Activated CD4-positive, alpha-beta T cell treated with anti-CD3 and anti-CD28 coated beads, Interleukin-2, Interleukin-6, amounts not matched to agents 100 ng/mL and 50 ng/mL, durations not matched to agents 16 hours and 8 hours (primary cell): ENCODE measurements at regions not wholly inside any gene's neighbourhood (a gene's known extent, or its start where the extent isn't known, plus 50 kb on each side); places are given as distances from the start of the nearest gene placed in this dataset.
"Not testable (repeated sequence)": the region's sequence is repeated elsewhere in the genome, so short reads cannot be mapped to it uniquely, and the experiment has no call there.

Experiments
- DNase-seq: peaks from one replicate; pipeline ENCODE4 v3.0.0-alpha.2; 2020

- DNase-seq = no peak
Observed at GRCh38 chr13:60214213-60215055, 50.7 kb upstream of the DIAPH3 start.

DNA sequence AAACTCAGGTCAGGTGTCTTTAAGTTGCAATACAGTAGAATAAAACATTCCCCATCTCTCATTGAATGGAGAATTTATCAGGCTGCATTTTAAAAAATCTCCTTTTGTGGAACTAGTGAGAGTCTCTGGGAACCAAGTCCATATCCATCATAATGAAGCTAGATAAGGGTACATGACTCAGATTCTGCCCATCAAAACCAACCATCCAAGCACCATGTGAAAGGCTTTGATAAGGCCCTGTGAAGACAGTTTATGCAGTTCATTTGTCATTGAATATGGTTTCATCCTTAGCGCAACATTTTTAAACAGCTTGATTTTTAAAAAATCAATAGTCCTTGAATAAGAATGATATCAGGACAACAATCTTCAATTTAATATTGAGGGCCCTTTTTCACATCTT, 56.3 kb upstream of the DIAPH3 start:
- no peak for DNase-seq

DNA sequence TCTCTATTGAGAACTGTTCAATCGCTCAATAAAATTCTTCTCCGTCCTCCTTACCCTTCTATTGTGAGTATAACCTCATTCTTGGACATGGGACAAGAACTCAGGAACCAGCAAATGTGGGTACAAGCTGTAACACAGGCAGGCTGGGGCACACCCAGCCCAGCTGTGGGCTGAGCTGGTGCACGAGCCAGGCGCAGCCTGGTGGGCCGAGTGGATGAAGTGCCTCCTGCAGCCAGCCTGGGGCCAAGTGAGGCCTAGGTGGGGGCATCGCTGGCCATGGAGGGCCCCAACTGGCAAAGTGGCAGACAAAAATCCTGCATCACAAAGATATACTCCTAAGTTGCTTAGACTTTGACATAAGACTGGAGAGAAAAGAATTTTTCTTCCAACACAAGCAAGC, 57.9 kb upstream of the DIAPH3 start:
- no peak for DNase-seq

GRCh38 chr13:60226507-60226906, 62.8 kb upstream of the DIAPH3 start:
- DNase-seq = no peak

- DNase-seq = no peak
Observed at GRCh38 chr13:60227158-60227557, 63.4 kb upstream of the DIAPH3 start.

- DNase-seq = peak; percentile 24
Observed at GRCh38 chr13:60229708-60230272, 66.1 kb upstream of the DIAPH3 start.

DNA sequence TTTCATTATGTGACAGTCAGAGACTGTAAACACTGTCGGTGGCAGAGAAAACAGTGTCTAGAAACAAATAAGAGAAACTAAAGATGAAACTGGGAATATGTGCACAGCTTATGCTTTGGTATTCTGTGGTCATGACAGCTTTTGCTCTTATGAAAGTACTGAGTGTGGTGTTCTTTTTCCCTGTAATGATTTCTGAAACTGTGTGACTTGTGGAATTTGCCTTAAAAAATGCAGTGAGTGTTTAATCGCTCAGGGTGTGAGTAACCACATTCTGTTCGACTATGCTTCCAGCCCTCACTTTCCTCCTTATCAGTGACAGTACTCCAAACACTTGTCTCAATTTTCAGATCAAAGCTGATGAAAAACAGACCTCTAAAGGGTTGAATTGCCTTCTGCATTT, 66.9 kb upstream of the DIAPH3 start:
- peak; percentile 35 for DNase-seq

GRCh38 chr13:60242043-60242595, 78.4 kb upstream of the DIAPH3 start:
- no peak for DNase-seq

- DNase-seq = peak; percentile 13
Observed at GRCh38 chr13:60244381-60244780, 80.7 kb upstream of the DIAPH3 start.

DNA sequence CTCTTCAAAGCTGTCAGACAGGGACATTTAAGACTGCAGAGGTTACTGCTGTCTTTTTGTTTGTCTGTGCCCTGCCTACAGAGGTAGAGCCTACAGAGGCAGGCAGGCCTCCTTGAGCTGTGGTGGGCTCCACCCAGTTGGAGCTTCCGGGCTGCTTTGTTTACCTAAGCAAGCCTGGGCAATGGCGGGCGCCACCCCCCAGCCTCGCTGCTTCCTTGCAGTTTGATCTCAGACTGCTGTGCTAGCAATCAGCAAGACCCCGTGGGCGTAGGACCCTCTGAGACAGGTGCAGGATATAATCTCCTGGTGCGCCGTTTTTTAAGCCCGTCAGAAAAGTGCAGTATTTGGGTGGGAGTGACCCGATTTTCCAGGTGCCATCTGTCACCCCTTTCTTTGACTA, 87.7 kb upstream of the DIAPH3 start:
- not testable (repeated sequence) for DNase-seq

DNA sequence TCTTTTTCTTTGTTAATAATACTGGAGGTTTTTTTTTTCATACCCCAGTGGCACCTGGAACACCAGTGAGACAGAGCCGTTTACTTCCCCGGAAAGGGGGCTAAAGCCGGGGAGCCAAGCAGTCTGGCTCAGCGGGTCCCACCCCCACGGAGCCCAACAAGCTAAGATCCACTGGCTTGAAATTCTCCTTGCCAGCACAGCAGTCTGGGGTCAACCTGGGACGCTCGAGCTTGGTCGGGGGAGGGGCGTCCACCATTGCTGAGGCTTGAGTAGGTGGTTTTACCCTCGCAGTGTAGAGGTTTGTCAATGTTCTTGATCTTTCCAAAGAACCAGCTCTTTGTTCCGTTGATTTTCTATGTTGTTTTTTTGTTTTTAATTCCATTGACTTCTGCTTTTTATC, 94.6 kb upstream of the DIAPH3 start:
- no peak for DNase-seq

GRCh38 chr13:60260440-60260839, 96.7 kb upstream of the DIAPH3 start:
- no peak for DNase-seq

DNA sequence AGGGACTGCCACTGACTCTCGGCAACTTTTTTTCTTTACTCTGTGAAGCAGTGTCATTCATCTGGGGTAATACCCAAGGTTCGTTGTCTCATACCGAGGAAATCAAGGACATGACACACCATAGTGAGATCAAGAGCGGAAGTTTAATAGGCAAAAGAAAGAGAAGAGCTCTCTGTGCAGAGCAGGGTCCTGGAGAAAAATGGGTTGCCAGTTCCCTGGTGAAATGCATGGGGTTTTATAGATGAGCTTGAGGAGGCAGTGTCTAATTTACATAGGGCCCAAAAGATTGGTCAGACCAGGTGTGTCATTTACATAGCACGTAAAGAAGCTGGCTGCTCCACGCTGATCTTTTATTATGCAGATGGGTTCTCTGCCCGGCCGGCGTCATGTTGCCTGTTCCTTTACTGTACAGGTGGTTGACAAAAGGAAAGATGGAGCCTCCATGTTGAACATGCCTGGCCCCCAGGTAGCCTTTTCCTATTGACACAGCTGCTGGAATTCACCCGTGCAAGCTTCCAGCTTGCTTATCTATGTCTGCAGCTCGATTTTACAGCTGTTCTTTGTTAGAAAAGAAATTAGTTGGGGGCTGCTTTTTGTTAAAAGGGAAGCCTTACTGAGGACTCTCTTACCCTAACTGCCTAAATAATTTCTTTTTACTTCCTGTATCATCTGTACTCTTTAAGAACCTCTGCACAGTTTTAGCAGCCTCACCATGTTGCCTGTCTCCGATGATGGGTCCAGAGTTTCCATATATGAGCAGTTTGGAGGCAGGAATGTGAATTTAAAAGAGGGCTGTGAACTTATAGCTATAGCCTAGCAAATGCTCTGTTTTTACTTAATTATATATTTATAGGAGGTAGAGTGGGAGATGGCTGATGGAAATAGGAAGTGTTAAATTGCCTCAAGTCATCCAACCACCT, 98.0 kb upstream of the DIAPH3 start:
- DNase-seq = no peak

GRCh38 chr13:60265566-60265965, 101.8 kb upstream of the DIAPH3 start:
- DNase-seq = no peak

GRCh38 chr13:60267498-60268202, 103.9 kb upstream of the DIAPH3 start:
- DNase-seq = peak; percentile 0

GRCh38 chr13:60268203-60268555, 104.5 kb upstream of the DIAPH3 start:
- DNase-seq = no peak

DNA sequence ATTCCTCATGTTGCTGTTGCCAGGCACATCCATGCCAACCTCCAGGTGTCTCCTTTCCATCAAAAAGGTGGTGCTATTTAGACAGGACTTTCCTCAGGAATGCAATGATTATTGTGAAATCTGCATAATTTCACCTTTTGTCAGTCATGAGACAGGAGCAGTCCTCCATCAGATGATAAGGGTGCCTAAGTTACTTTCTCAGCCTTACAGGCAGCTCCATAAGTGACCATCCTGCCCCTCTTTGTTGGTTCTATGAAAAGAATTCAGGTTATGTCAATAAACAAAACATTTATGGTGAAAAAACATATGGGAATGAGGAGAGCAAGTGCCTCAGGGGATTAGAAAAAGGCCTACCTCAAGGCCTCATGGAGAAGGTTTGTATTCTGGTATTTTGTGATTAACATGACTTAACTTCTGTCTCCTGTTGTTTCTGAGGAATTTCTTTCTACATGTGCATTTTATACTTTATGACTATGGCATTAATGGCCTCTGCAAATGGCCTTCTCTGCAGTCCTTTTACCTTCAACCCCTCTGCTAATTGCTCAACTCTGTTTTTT, 110.3 kb upstream of the DIAPH3 start:
- DNase-seq = no peak

DNA sequence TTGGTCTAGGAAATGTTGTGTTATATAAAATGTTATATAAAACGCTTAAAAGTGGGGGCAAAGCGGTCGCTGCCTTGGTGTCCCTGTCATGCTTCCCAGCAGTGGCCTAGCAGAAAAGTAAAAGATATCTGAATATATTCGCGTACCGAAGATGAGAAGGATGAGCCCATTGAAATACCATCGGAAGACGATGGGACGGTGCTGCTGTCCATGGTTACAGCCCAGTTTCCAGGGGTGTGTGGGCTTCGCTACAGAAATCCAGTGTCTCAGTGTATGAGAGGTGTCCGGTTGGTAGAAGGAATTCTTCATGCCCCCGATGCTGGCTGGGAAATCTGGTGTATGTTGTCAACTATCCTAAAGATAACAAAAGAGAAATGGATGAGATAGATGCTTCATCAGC, 110.9 kb upstream of the DIAPH3 start:
- no peak for DNase-seq

DNA sequence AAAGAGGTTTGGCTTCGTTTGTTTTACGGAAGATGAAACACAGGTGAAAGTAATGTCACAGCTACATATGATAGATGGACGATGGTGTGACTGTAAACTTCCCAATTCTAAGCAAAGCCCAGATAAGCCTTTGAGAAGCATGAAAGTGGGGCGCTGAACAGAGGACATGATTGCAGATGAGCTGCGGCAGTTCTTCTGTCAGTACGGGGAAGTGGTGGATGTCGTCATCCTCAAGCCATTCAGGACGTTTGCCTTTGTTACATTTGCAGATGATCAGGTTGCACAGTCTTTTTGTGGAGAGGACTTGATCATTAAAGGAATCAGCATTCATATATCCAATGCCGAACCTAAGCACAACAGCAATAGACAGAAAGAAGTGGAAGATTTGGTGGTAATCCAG, 111.5 kb upstream of the DIAPH3 start:
- DNase-seq = no peak

DNA sequence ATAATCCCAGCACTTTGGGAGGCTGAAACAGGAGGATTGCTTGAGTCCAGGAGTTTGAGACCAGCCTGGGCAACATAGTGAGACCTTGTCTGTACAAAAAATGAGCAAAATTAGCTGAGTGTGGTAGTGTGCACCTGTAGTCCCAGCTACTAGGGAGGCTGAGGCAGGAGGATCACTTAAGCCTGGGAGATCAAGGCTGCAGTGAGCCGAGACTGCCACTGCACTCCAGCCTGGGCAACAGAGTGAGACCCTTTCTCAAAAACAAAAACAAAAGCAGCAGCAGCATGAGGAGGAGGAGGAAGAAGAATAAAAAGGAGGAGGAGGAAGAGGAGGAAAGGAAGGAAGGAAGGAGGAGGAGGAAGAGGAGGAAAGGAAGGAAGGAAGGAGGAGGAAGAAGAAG, 116.5 kb upstream of the TDRD3 start:
- not testable (repeated sequence) for DNase-seq

- no peak for DNase-seq
Observed at GRCh38 chr13:60282186-60282585, 114.8 kb upstream of the TDRD3 start.

DNA sequence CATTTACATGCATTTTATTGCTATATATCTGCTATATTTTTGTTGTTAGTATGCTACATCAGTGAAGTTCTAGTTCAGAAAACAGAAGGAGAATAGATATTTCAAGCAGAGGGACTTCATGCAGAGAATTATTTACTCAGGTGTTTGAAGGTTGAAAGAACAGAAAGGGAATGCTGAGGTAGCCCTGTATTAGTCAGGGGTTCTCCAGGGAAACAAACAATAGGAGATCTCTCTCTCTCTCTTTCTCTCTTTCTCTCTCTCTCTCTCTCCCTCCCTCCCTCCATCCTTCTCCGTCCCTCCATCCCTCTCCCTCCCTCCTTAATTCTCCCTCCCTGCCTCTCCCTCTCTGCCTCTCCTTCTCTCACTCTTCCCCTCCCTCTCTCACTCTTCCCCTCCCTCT, 114.3 kb upstream of the TDRD3 start:
- DNase-seq = no peak
